GM12873 (cell line): ENCODE measurements at regions not wholly inside any gene's neighbourhood (a gene's known extent, or its start where the extent isn't known, plus 50 kb on each side); places are given as distances from the start of the nearest gene placed in this dataset.

Experiments used
- TF ChIP-seq, protein P1 (sequence below): IDR thresholded peaks from 2 replicates; pipeline ENCODE4 v1.5.1; 2012; ENCODE audit warnings: low read depth, mild to moderate bottlenecking, moderate library complexity, low read length, control low read depth; ENCODE audit not compliant: insufficient read depth; ENCODE audit errors: missing control alignments

DNA sequence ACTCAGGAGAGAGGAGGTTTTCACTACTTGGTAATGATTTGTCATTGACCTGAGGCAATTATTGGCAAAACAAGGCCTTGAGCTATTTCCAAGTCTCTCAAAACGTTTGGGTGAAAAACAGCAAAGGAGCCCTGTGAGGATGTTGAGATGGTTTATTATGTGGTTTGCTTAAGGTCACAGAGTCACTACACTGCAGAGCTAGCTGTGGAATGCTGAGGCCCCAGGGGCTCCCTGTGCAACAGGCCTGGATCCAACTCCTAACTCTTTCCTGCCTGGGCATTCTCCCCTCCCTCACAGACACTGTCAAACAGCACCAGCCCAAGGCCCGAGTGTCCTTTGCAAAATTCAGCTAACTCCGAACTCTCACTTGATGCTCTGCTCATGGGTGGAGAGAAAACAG, 754.6 kb upstream of the SOX11 start:
- TF ChIP-seq, protein P1, sequence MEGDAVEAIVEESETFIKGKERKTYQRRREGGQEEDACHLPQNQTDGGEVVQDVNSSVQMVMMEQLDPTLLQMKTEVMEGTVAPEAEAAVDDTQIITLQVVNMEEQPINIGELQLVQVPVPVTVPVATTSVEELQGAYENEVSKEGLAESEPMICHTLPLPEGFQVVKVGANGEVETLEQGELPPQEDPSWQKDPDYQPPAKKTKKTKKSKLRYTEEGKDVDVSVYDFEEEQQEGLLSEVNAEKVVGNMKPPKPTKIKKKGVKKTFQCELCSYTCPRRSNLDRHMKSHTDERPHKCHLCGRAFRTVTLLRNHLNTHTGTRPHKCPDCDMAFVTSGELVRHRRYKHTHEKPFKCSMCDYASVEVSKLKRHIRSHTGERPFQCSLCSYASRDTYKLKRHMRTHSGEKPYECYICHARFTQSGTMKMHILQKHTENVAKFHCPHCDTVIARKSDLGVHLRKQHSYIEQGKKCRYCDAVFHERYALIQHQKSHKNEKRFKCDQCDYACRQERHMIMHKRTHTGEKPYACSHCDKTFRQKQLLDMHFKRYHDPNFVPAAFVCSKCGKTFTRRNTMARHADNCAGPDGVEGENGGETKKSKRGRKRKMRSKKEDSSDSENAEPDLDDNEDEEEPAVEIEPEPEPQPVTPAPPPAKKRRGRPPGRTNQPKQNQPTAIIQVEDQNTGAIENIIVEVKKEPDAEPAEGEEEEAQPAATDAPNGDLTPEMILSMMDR: no peak

DNA sequence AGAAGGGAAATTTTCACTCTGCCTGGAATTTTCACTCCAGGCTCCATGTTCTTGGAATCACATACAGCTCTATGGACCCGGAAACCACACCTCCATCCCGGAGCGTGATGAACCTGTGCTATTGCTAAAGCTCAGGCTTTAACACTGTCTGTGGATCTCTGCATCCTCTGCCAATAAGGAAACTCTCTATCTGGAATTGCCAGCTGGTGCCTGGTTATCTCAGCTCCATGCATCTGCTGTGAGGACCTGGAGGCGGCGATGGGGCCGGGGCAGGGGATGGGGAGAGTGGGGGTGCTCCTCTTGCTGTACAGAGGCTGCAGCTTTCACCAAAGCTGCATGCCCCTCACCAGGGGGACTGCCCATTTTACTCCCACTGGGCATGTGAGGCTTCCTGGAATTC, 754.0 kb upstream of the SOX11 start:
- TF ChIP-seq, protein P1: no peak

DNA sequence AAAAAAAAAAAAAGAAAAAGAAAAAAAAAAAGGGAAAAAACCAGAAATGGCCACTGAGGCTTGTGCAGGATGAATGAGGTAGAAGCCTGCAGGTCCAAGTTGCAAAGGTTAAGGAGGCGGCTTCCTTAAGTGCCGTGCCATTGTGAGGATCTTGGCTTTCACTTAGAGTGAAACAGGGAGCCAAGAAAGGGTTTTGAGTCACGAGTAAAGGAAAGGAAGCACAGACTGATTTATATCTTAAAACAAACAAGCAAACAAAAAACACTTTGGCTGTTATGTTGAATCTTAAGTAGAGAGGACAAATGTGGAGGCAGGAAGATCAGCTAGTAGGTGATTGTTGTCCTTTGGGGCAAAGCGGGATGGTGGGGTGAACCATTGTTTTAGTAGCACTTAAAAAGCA, 749.7 kb upstream of the SOX11 start:
- TF ChIP-seq, protein P1: no peak

DNA sequence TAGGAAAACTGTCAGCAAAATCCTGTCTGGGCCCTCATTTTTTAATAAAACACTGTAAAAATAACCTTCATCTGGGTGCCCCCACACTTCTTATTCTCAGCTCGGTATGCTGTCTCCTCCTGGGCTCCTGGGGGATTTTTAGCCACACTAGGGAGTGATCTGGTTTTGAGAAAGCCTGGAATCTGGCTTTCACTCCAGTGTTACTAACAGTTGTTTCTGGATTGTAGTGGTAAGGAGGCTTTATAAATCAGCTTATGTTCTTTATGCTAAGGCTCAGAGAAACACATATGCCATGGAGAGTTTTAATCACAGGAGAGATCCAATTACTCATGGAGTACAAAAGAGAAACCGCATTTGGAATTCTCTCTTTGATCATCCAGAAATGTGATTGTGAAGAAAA, 744.3 kb upstream of the SOX11 start:
- TF ChIP-seq, protein P1: no peak

DNA sequence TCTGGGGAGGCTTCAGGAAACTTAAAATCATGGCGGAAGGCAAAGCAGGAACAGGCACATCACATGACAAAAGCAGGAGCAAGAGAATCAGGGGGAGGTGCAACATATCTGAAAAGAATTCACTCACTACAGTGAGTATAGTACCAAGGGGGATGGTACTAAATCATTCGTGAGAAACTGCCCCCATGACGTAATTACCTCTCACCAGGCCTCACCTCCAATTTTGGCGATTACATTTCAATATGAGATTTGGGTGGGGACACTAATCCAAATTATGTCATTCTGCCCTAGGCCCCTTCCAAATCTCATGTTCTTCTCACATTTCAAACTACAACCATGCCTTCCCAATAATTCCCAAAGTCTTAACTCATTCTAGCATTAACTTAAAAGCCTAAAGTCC, 740.8 kb upstream of the SOX11 start:
- TF ChIP-seq, protein P1: no peak

DNA sequence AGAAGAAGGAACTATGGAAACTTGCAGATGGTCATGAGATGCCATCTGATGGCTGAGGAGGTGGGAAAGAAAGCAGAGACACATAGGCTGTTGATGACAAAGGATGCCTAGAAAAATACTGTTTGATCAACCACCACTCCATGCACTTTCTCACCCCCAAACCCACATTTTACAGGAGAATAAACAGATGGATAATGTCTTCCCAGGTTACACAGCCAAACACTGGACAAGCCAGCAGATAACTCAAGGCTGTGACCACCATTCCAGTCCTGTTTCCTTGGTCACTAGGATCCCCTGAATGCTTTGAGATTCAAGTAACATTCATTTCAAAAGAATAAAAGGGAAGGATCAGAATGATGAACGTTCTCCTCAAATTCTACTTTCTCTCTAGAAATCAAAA, 733.0 kb upstream of the SOX11 start:
- TF ChIP-seq, protein P1: no peak

DNA sequence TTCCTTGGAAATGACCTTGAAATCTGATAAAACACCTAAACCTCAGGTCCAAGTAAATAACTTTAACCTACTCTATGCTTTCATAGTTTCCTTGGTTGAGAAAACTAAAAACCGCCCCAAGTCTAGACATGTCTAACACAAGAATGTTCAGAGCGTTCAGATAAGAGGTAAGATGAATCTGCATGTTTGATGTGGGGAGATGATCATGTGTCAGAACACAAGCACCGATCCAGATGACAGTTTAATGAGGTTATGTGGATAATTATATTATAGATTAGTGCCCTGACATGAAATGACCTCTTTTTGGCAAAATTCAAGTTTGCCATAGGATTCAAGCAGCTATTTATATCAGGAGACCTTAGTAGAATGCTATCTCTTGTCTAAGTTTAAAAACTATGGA, 729.8 kb upstream of the SOX11 start:
- TF ChIP-seq, protein P1: no peak
